ENCODE measurements at regions not wholly inside any gene's neighbourhood (a gene's known extent, or its start where the extent isn't known, plus 50 kb on each side); places are given as distances from the start of the nearest gene placed in this dataset.

- no peak for TF ChIP-seq TAF1 (IDR thresholded peaks at IDR 0.05; ENCODE audit: low read depth, low read length)
- no peak for TF ChIP-seq POU2F2 (IDR thresholded peaks at IDR 0.05; ENCODE audit: low read depth, low read length)
- TF ChIP-seq POLR2A (IDR thresholded peaks at IDR 0.05; ENCODE audit: low read depth, low read length) = no peak
- no peak for TF ChIP-seq POLR2AphosphoS5 (IDR thresholded peaks at IDR 0.05; ENCODE audit: low read depth, low read length)
- TF ChIP-seq PAX5 (IDR thresholded peaks at IDR 0.05; ENCODE audit: insufficient read depth, low read length, severe bottlenecking) = no peak
- TF ChIP-seq SPI1 (IDR thresholded peaks at IDR 0.05; ENCODE audit: low read depth, low read length) = no peak
- DNase-seq (ENCODE audit: insufficient read length, low spot score) (no peak), FAIRE-seq (no peak)
Observed at GRCh38 chr1:55334160-55334559, 119.0 kb upstream of the USP24 start.

- DNase-seq (ENCODE audit: insufficient read length, low spot score) = no peak
- FAIRE-seq = no peak
- TF ChIP-seq POU2F2 (IDR thresholded peaks at IDR 0.05; ENCODE audit: low read depth, low read length) = no peak
- TF ChIP-seq PAX5 (IDR thresholded peaks at IDR 0.05; ENCODE audit: insufficient read depth, low read length, severe bottlenecking) = no peak
- TF ChIP-seq SPI1 (IDR thresholded peaks at IDR 0.05; ENCODE audit: low read depth, low read length) = no peak
- TF ChIP-seq TAF1 (IDR thresholded peaks at IDR 0.05; ENCODE audit: low read depth, low read length) = no peak
Observed at GRCh38 chr1:55333461-55333860, 118.3 kb upstream of the USP24 start.

GRCh38 chr1:55331351-55331750 lies 116.2 kb upstream of the USP24 start:
- FAIRE-seq (no peak), DNase-seq (ENCODE audit: insufficient read length, low spot score) (no peak)
- TF ChIP-seq POLR2AphosphoS5 (IDR thresholded peaks at IDR 0.05; ENCODE audit: low read depth, low read length) (no peak), TAF1 (IDR thresholded peaks at IDR 0.05; ENCODE audit: low read depth, low read length) (no peak), POU2F2 (IDR thresholded peaks at IDR 0.05; ENCODE audit: low read depth, low read length) (no peak), PAX5 (IDR thresholded peaks at IDR 0.05; ENCODE audit: insufficient read depth, low read length, severe bottlenecking) (no peak), POLR2A (IDR thresholded peaks at IDR 0.05; ENCODE audit: low read depth, low read length) (no peak), SPI1 (IDR thresholded peaks at IDR 0.05; ENCODE audit: low read depth, low read length) (no peak)

- FAIRE-seq (no peak), DNase-seq (ENCODE audit: insufficient read length, low spot score) (no peak)
- TF ChIP-seq TAF1 (IDR thresholded peaks at IDR 0.05; ENCODE audit: low read depth, low read length) (no peak), POLR2A (IDR thresholded peaks at IDR 0.05; ENCODE audit: low read depth, low read length) (no peak), PAX5 (IDR thresholded peaks at IDR 0.05; ENCODE audit: insufficient read depth, low read length, severe bottlenecking) (no peak), POLR2AphosphoS5 (IDR thresholded peaks at IDR 0.05; ENCODE audit: low read depth, low read length) (no peak), POU2F2 (IDR thresholded peaks at IDR 0.05; ENCODE audit: low read depth, low read length) (no peak), SPI1 (IDR thresholded peaks at IDR 0.05; ENCODE audit: low read depth, low read length) (no peak)
Observed at GRCh38 chr1:55329808-55330432, 114.8 kb upstream of the USP24 start.

- FAIRE-seq (no peak), DNase-seq (ENCODE audit: insufficient read length, low spot score) (no peak)
- TF ChIP-seq SPI1 (IDR thresholded peaks at IDR 0.05; ENCODE audit: low read depth, low read length) = no peak
- no peak for TF ChIP-seq POU2F2 (IDR thresholded peaks at IDR 0.05; ENCODE audit: low read depth, low read length)
- TF ChIP-seq POLR2AphosphoS5 (IDR thresholded peaks at IDR 0.05; ENCODE audit: low read depth, low read length) = no peak
- no peak for TF ChIP-seq TAF1 (IDR thresholded peaks at IDR 0.05; ENCODE audit: low read depth, low read length)
- TF ChIP-seq POLR2A (IDR thresholded peaks at IDR 0.05; ENCODE audit: low read depth, low read length) = no peak
- no peak for TF ChIP-seq PAX5 (IDR thresholded peaks at IDR 0.05; ENCODE audit: insufficient read depth, low read length, severe bottlenecking)
Observed at GRCh38 chr1:55329091-55329490, 113.9 kb upstream of the USP24 start.

GRCh38 chr1:55326496-55327243 lies 111.5 kb upstream of the USP24 start:
- FAIRE-seq (no peak), DNase-seq (ENCODE audit: insufficient read length, low spot score) (no peak)
- TF ChIP-seq POLR2A (IDR thresholded peaks at IDR 0.05; ENCODE audit: low read depth, low read length) (no peak), SPI1 (IDR thresholded peaks at IDR 0.05; ENCODE audit: low read depth, low read length) (no peak), POU2F2 (IDR thresholded peaks at IDR 0.05; ENCODE audit: low read depth, low read length) (no peak), POLR2AphosphoS5 (IDR thresholded peaks at IDR 0.05; ENCODE audit: low read depth, low read length) (no peak), PAX5 (IDR thresholded peaks at IDR 0.05; ENCODE audit: insufficient read depth, low read length, severe bottlenecking) (no peak), TAF1 (IDR thresholded peaks at IDR 0.05; ENCODE audit: low read depth, low read length) (no peak)

- DNase-seq (ENCODE audit: insufficient read length, low spot score) (no peak), FAIRE-seq (no peak)
- TF ChIP-seq TAF1 (IDR thresholded peaks at IDR 0.05; ENCODE audit: low read depth, low read length) (no peak), POU2F2 (IDR thresholded peaks at IDR 0.05; ENCODE audit: low read depth, low read length) (no peak), SPI1 (IDR thresholded peaks at IDR 0.05; ENCODE audit: low read depth, low read length) (no peak), POLR2AphosphoS5 (IDR thresholded peaks at IDR 0.05; ENCODE audit: low read depth, low read length) (no peak), POLR2A (IDR thresholded peaks at IDR 0.05; ENCODE audit: low read depth, low read length) (no peak), PAX5 (IDR thresholded peaks at IDR 0.05; ENCODE audit: insufficient read depth, low read length, severe bottlenecking) (no peak)
Observed at GRCh38 chr1:55323760-55324159, 108.6 kb upstream of the USP24 start.

GRCh38 chr1:55322842-55323241 lies 107.7 kb upstream of the USP24 start:
- FAIRE-seq (no peak), DNase-seq (ENCODE audit: insufficient read length, low spot score) (no peak)
- TF ChIP-seq TAF1 (IDR thresholded peaks at IDR 0.05; ENCODE audit: low read depth, low read length) (no peak), POLR2A (IDR thresholded peaks at IDR 0.05; ENCODE audit: low read depth, low read length) (no peak), POU2F2 (IDR thresholded peaks at IDR 0.05; ENCODE audit: low read depth, low read length) (no peak), POLR2AphosphoS5 (IDR thresholded peaks at IDR 0.05; ENCODE audit: low read depth, low read length) (no peak), SPI1 (IDR thresholded peaks at IDR 0.05; ENCODE audit: low read depth, low read length) (no peak), PAX5 (IDR thresholded peaks at IDR 0.05; ENCODE audit: insufficient read depth, low read length, severe bottlenecking) (no peak)

GRCh38 chr1:55321942-55322341 lies 106.8 kb upstream of the USP24 start:
- DNase-seq (ENCODE audit: insufficient read length, low spot score) = no peak
- TF ChIP-seq POU2F2 (IDR thresholded peaks at IDR 0.05; ENCODE audit: low read depth, low read length) = no peak
- no peak for FAIRE-seq

GRCh38 chr1:55320891-55321290 lies 105.7 kb upstream of the USP24 start:
- DNase-seq (ENCODE audit: insufficient read length, low spot score) (no peak), FAIRE-seq (no peak)
- TF ChIP-seq POLR2A (IDR thresholded peaks at IDR 0.05; ENCODE audit: low read depth, low read length) (no peak), TAF1 (IDR thresholded peaks at IDR 0.05; ENCODE audit: low read depth, low read length) (no peak), POU2F2 (IDR thresholded peaks at IDR 0.05; ENCODE audit: low read depth, low read length) (no peak), POLR2AphosphoS5 (IDR thresholded peaks at IDR 0.05; ENCODE audit: low read depth, low read length) (no peak), PAX5 (IDR thresholded peaks at IDR 0.05; ENCODE audit: insufficient read depth, low read length, severe bottlenecking) (no peak), SPI1 (IDR thresholded peaks at IDR 0.05; ENCODE audit: low read depth, low read length) (no peak)
